H1 (cell line): ENCODE measurements at regions not wholly inside any gene's neighbourhood (a gene's known extent, or its start where the extent isn't known, plus 50 kb on each side); places are given as distances from the start of the nearest gene placed in this dataset.

Experiments
- CTCF ChIA-PET: fragments of 300-600 bp; sonication (Branson Sonifier 250); formaldehyde crosslinking; loops from one replicate; lab custom pipeline; 2021; ENCODE audit not compliant: partially characterized antibody; lab: Charles Lee
- POLR2A ChIA-PET: fragments of 300-600 bp; sonication (Branson Sonifier 250); formaldehyde crosslinking; loops from one replicate; lab custom pipeline; 2021; ENCODE audit warnings: inconsistent platforms; ENCODE audit not compliant: partially characterized antibody; lab: Charles Lee
- DNase-seq, 2 experiments: peaks; one replicate each; pipeline versions ENCODE4 v3.0.0 to v3.0.0-alpha.2; 2010 to 2022; ENCODE audit warnings: low spot score in 2 of 2, low read depth in 1 of 2, mixed read lengths in 1 of 2
- FAIRE-seq: peaks from 2 replicates; lab custom pipeline; 2011; peaks lifted over from hg19 to GRCh38; lab: Jason Lieb, UNC
- H2AFZ ChIP-seq: 2 replicates; pipeline ENCODE4 v1.8.1; 2012; ENCODE audit warnings: low read length, inconsistent platforms
- H2AK5ac ChIP-seq: 2 replicates; pipeline ENCODE4 v1.6.1; 2013; ENCODE audit warnings: low read depth, low read length
- H2BK120ac ChIP-seq: replicated peaks from 2 replicates; pipeline ENCODE3; 2013; ENCODE audit warnings: low read depth, low read length, inconsistent platforms
- H2BK12ac ChIP-seq: 2 replicates; pipeline ENCODE4 v1.6.1; 2013; ENCODE audit warnings: low read depth, low read length
- H2BK15ac ChIP-seq: 2 replicates; pipeline ENCODE4 v1.6.1; 2013; ENCODE audit warnings: low read length
- H2BK20ac ChIP-seq: 2 replicates; pipeline ENCODE4 v1.6.1; 2013; ENCODE audit warnings: low read length
- H2BK5ac ChIP-seq: 2 replicates; pipeline ENCODE4 v1.6.1; 2013; ENCODE audit warnings: low read depth, low read length
- H3K14ac ChIP-seq: 2 replicates; pipeline ENCODE4 v1.6.1; 2013; ENCODE audit warnings: inconsistent platforms; ENCODE audit not compliant: insufficient read length
- H3K18ac ChIP-seq: 2 replicates; pipeline ENCODE4 v1.6.1; 2013; ENCODE audit warnings: low read length; ENCODE audit errors: extremely low read depth
- H3K23ac ChIP-seq: 2 replicates; pipeline ENCODE4 v1.6.1; 2013; ENCODE audit warnings: inconsistent platforms; ENCODE audit not compliant: insufficient read length
- H3K23me2 ChIP-seq: 2 replicates; pipeline ENCODE4 v1.6.1; 2013; ENCODE audit warnings: low read depth, low read length
- H3K27ac ChIP-seq: 2 replicates; pipeline ENCODE4 v1.6.1; 2011; ENCODE audit warnings: low read depth, low read length, inconsistent platforms
- H3K27me3 ChIP-seq, 4 experiments: replicated peaks in 1 of 4; 1 replicate in 1 of 4; 2 replicates in 3 of 4; pipeline versions ENCODE4 v1.6.1 to v1.8.1; 2011 to 2013; ENCODE audit warnings: low read length in 3 of 4, mild to moderate bottlenecking in 3 of 4, inconsistent platforms in 2 of 4, mixed read lengths in 2 of 4, moderate library complexity in 1 of 4; ENCODE audit not compliant: control insufficient read depth in 3 of 4, insufficient read depth in 3 of 4; ENCODE audit errors: extremely low read depth in 1 of 4
- H3K36me3 ChIP-seq, 4 experiments: 2 replicates each; pipeline versions ENCODE4 v1.6.1 to v1.8.1; 2011 to 2013; ENCODE audit warnings: mild to moderate bottlenecking in 4 of 4, low read length in 3 of 4, moderate library complexity in 2 of 4, control low read depth in 1 of 4, inconsistent platforms in 1 of 4; ENCODE audit not compliant: insufficient read depth in 4 of 4, control insufficient read depth in 2 of 4
- H3K4ac ChIP-seq: replicated peaks from 2 replicates; pipeline ENCODE3; 2013; ENCODE audit warnings: low read length, low read depth, mixed read lengths, inconsistent platforms; ENCODE audit not compliant: insufficient read length
- H3K4me1 ChIP-seq, 4 experiments: replicated peaks in 1 of 4; 1 replicate in 1 of 4; 2 replicates in 3 of 4; pipeline versions ENCODE4 v1.6.1 to v1.8.1; 2011 to 2013; ENCODE audit warnings: low read length in 3 of 4, inconsistent platforms in 2 of 4, mixed read lengths in 1 of 4; ENCODE audit not compliant: insufficient read depth in 4 of 4, control insufficient read depth in 3 of 4
- H3K4me2 ChIP-seq, 2 experiments: 2 replicates each; pipeline versions ENCODE4 v1.6.1 to v1.8.1; 2011 to 2013; ENCODE audit warnings: low read depth in 2 of 2, low read length in 2 of 2, control low read depth in 1 of 2, inconsistent platforms in 1 of 2, mild to moderate bottlenecking in 1 of 2; ENCODE audit not compliant: insufficient read depth in 1 of 2
- H3K4me3 ChIP-seq, 4 experiments: fragments of 200-600, 300-600 bp in 1 of 4; sonication (generic), shearing (Covaris generic), sonication (Bioruptor Twin) in 1 of 4; 2 replicates each; pipeline versions ENCODE4 v1.5.1 to v1.8.1; 2011 to 2016; ENCODE audit warnings: low read length in 4 of 4, low read depth in 3 of 4, control low read depth in 2 of 4, inconsistent platforms in 2 of 4, mild to moderate bottlenecking in 2 of 4, mixed read lengths in 1 of 4, moderate library complexity in 1 of 4; ENCODE audit not compliant: insufficient read depth in 2 of 4; ENCODE audit errors: extremely low read depth in 1 of 4
- H3K56ac ChIP-seq: replicated peaks from 2 replicates; pipeline ENCODE3; 2013; ENCODE audit warnings: low read depth, mild to moderate bottlenecking, mixed read lengths, low read length, inconsistent platforms; ENCODE audit not compliant: insufficient read length
- H3K79me1 ChIP-seq: 2 replicates; pipeline ENCODE4 v1.6.1; 2013; ENCODE audit warnings: low read depth, low read length, control low read depth
- H3K79me2 ChIP-seq, 2 experiments: 2 replicates each; pipeline versions ENCODE4 v1.6.1 to v1.8.1; 2012 to 2013; ENCODE audit warnings: low read length in 2 of 2, mild to moderate bottlenecking in 2 of 2, inconsistent platforms in 1 of 2; ENCODE audit not compliant: insufficient read depth in 2 of 2, control insufficient read depth in 1 of 2
- H3K9ac ChIP-seq, 4 experiments: replicated peaks in 1 of 4; 1 replicate in 1 of 4; 2 replicates in 3 of 4; pipeline versions ENCODE4 v1.6.1 to v1.8.1; 2011 to 2013; ENCODE audit warnings: low read depth in 3 of 4, low read length in 3 of 4, control low read depth in 2 of 4, mild to moderate bottlenecking in 2 of 4, moderate library complexity in 2 of 4, inconsistent platforms in 1 of 4; ENCODE audit errors: extremely low read depth in 1 of 4
- H3K9me3 ChIP-seq, 2 experiments: 2 replicates each; pipeline versions ENCODE4 v1.6.1 to v1.8.1; 2012 to 2013; ENCODE audit warnings: mild to moderate bottlenecking in 2 of 2, moderate library complexity in 2 of 2, control low read depth in 1 of 2, inconsistent platforms in 1 of 2, low read depth in 1 of 2, low read length in 1 of 2, mixed read lengths in 1 of 2; ENCODE audit not compliant: insufficient read depth in 2 of 2
- H4K20me1 ChIP-seq, 2 experiments: replicated peaks in 1 of 2; 2 replicates each; pipeline versions ENCODE3 to v1.8.1; 2011 to 2013; ENCODE audit warnings: inconsistent platforms in 2 of 2, low read length in 2 of 2, mild to moderate bottlenecking in 1 of 2; ENCODE audit not compliant: insufficient read depth in 2 of 2, control insufficient read depth in 1 of 2
- H4K5ac ChIP-seq: 2 replicates; pipeline ENCODE4 v1.6.1; 2013; ENCODE audit warnings: low read length, low read depth, mixed read lengths, inconsistent platforms; ENCODE audit not compliant: insufficient read length
- H4K8ac ChIP-seq: 2 replicates; pipeline ENCODE4 v1.8.0; 2013; ENCODE audit warnings: mild to moderate bottlenecking, moderate library complexity, low read length, inconsistent platforms; ENCODE audit not compliant: insufficient read depth; ENCODE audit errors: extremely low read depth
- H4K91ac ChIP-seq: replicated peaks from 2 replicates; pipeline ENCODE3; 2013; ENCODE audit warnings: low read length, mixed read lengths, inconsistent platforms; ENCODE audit not compliant: insufficient read length
- CBX5 ChIP-seq: fragments of 300-800, 300-1000 bp; sonication (generic); IDR thresholded peaks from 2 replicates; pipeline ENCODE4 v1.7.1; 2016; ENCODE audit warnings: antibody characterized with exemption, low read length, low read depth
- CEBPB ChIP-seq: IDR thresholded peaks from 2 replicates; pipeline ENCODE4 v1.6.1; 2012; ENCODE audit warnings: low read depth, low read length
- CREB1 ChIP-seq: IDR thresholded peaks from 2 replicates; pipeline ENCODE4 v1.6.1; 2012; ENCODE audit warnings: inconsistent platforms
- EGR1 ChIP-seq: IDR thresholded peaks from 2 replicates; pipeline ENCODE4 v1.6.1; 2011; ENCODE audit warnings: low read depth, low read length, borderline replicate concordance
- EZH2 ChIP-seq: fragments of 200-600 bp; sonication (generic); IDR thresholded peaks from 2 replicates; pipeline ENCODE4 v1.7.1; 2012; ENCODE audit warnings: low read depth, mild to moderate bottlenecking, moderate library complexity, low read length, inconsistent platforms; ENCODE audit not compliant: severe bottlenecking
- HDAC2 ChIP-seq, 2 experiments: fragments of 300-600 bp in 1 of 2; sonication (generic) in 1 of 2; IDR thresholded peaks; 2 replicates each; pipeline ENCODE4 v1.6.1; 2011 to 2012; ENCODE audit warnings: low read depth in 2 of 2, low read length in 2 of 2, mild to moderate bottlenecking in 2 of 2, moderate library complexity in 2 of 2, borderline replicate concordance in 1 of 2, inconsistent platforms in 1 of 2
- PHF8 ChIP-seq: fragments of 200-600 bp; sonication (generic); conservative IDR thresholded peaks from 2 replicates; pipeline ENCODE4 v1.7.1; 2012; ENCODE audit warnings: low read depth, mild to moderate bottlenecking, inconsistent platforms, low read length, moderate library complexity
- SAP30 ChIP-seq: fragments of 300-600 bp; sonication (generic); IDR thresholded peaks from 2 replicates; pipeline ENCODE4 v1.7.1; 2012; ENCODE audit warnings: low read length, moderate library complexity, mild to moderate bottlenecking, inconsistent platforms; ENCODE audit not compliant: insufficient read depth, insufficient replicate concordance
- SRF ChIP-seq: IDR thresholded peaks from 2 replicates; pipeline ENCODE4 v1.6.1; 2011; ENCODE audit warnings: mild to moderate bottlenecking, low read depth, low read length, moderate library complexity
- TAF1 ChIP-seq: IDR thresholded peaks from 2 replicates; pipeline ENCODE4 v1.6.1; 2011; ENCODE audit warnings: mild to moderate bottlenecking, low read depth, low read length
- USF2 ChIP-seq: IDR thresholded peaks from 2 replicates; pipeline ENCODE4 v1.6.1; 2011; ENCODE audit warnings: low read length, improper control_type of control experiment
- YY1 ChIP-seq: IDR thresholded peaks from 2 replicates; pipeline ENCODE4 v1.6.1; 2011; ENCODE audit warnings: low read depth, mild to moderate bottlenecking, low read length
- WGBS, 2 experiments: shearing (Covaris generic) in 1 of 2; methylation state at CpG; one replicate each; pipeline versions ENCODE4 v1.1.6 to v1.1.7; 2013 to 2015; ENCODE audit warnings: low lambda C conversion rate in 2 of 2, mixed read lengths in 2 of 2, inconsistent platforms in 1 of 2, low coverage in 1 of 2, missing lambda C conversion rate in 1 of 2; ENCODE audit not compliant: insufficient replicate concordance in 2 of 2, insufficient coverage in 1 of 2, insufficient read length in 1 of 2; ENCODE audit errors: extremely low coverage in 1 of 2, missing lambda C conversion rate in 1 of 2; 5-methylcytosine and 5-hydroxymethylcytosine counted together

GRCh38 chr14:70254476-70254961, 65.8 kb upstream of the SLC8A3 start:
- H2BK12ac ChIP-seq = no peak overlapping the region; the same call in 1 of the 2 replicates
- H3K4me3 ChIP-seq = peak overlapping the region; percentile 49 to 66 (median 54)
- no peaks in the 10 kb centered on the region for H3K36me3 ChIP-seq
- FAIRE-seq (no peak), DNase-seq (peak in 1 of 2 experiments; percentile 72)
- CTCF ChIA-PET = interaction anchor here (1.4 to 2.1 kb wide), 6 partner anchors 13 to 181 kb away, joined by 3 to 13 read pairs (median 5); no protein-coding TSS in a partner anchor
- H3K9ac ChIP-seq = peak overlapping the region; percentile 24 to 66 (median 48); a peak in 6 of 7 replicates
- peak overlapping the region; percentile 71; the same call in 1 of the 2 replicates for H3K18ac ChIP-seq
- H3K79me1 ChIP-seq = no peaks in the 10 kb centered on the region
- peaks cover 0 to 4% of the 10 kb centered on the region in 2 experiments; a peak in 1 of 4 replicates for H3K9me3 ChIP-seq
- H2BK15ac ChIP-seq = no peak overlapping the region
- H4K5ac ChIP-seq = peak overlapping the region; percentile 34
- H2BK5ac ChIP-seq = peak overlapping the region; percentile 60; the same call in 1 of the 2 replicates
- H4K8ac ChIP-seq = no peak overlapping the region
- no peak overlapping the region for H4K91ac ChIP-seq
- no peak overlapping the region for H2BK20ac ChIP-seq
- peak overlapping the region; percentile 43 for H2BK120ac ChIP-seq
- peaks cover 2% of the 10 kb centered on the region; the same call in 1 of the 2 replicates for H3K23me2 ChIP-seq
- no peak overlapping the region for H3K56ac ChIP-seq
- H3K14ac ChIP-seq = no peak overlapping the region
- peak overlapping the region; percentile 91; the same call in 1 of the 2 replicates for H2AFZ ChIP-seq
- H3K4me1 ChIP-seq = peaks cover 0 to 3% (median 0%) of the 10 kb centered on the region in 4 experiments; a peak in 3 of 7 replicates
- H3K27ac ChIP-seq = peak overlapping the region; percentile 29; the same call in 1 of the 2 replicates
- POLR2A ChIA-PET = interaction anchor here (0.6 to 2.1 kb wide), 10 partner anchors 9 to 176 kb away, joined by 3 to 11 read pairs (median 4); partner anchors contain the start of gene SLC8A3
- no peak overlapping the region for H3K4ac ChIP-seq
- H4K20me1 ChIP-seq = no peaks in the 10 kb centered on the region
- WGBS, 2 experiments = 12% methylated on average over 11 of the region's 31 CpGs; no CpG with 5 or more reads in 1 of the 2 experiments
- no peaks in the 10 kb centered on the region for H3K79me2 ChIP-seq
- H2AK5ac ChIP-seq = no peak overlapping the region
- H3K4me2 ChIP-seq = peak overlapping the region; percentile 65 to 76
- H3K27me3 ChIP-seq = no peaks in the 10 kb centered on the region
- no peak overlapping the region for H3K23ac ChIP-seq
- no peak for TF ChIP-seq CEBPB
- no peak for TF ChIP-seq EZH2
- peak; percentile 46; the same call in 1 of the 2 replicates for TF ChIP-seq TAF1
- TF ChIP-seq SAP30 = no peak
- TF ChIP-seq USF2 = no peak
- TF ChIP-seq CBX5 = no peak
- TF ChIP-seq HDAC2 (IDR thresholded peaks at IDR 0.05; ENCODE audit: borderline replicate concordance in 1 of 2, low read depth in 2 of 2, low read length in 2 of 2) = no peak
- TF ChIP-seq PHF8 = peak; percentile 47; the same call in 1 of the 2 replicates
- TF ChIP-seq YY1 = no peak
- TF ChIP-seq EGR1 = no peak
- TF ChIP-seq SRF = no peak
- TF ChIP-seq CREB1 = no peak
